ENCODE measurements at regions not wholly inside any gene's neighbourhood (a gene's known extent, or its start where the extent isn't known, plus 50 kb on each side); places are given as distances from the start of the nearest gene placed in this dataset.

DNA sequence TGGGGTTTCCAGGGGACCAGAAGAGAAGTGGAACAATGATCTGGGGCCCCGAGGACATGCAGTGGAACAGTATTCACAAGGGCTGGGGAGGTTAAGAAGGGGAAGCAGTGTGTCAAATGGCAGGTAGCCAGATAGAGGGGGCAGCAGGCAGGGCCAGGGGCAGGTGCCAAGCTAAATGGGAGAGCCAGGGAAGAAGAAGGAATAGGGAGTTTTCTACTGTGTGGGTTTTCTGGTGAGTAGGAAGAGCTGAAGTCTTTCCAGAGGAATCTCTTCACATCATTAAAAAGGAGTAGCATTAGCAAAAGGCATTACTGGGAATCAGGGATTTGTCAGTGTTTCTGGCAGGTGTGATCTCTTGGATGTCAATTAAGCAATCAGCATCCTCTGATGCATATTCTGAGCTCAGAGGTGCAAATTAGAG is 55.8 kb downstream of the IRAG1 start:
- Histone ChIP-seq H3K27ac (ENCODE audit: low read length) (no peak overlapping the region), H3K4me1 (ENCODE audit: control insufficient read depth, insufficient read depth, low read length) (no peaks in the 10 kb centered on the region), H3K27me3 (ENCODE audit: control insufficient read depth, insufficient read depth, low read length) (no peaks in the 10 kb centered on the region), H3K4me3 (ENCODE audit: low read depth in 2 of 2, low read length in 2 of 2) (no peak overlapping the region), H3K36me3 (ENCODE audit: control insufficient read depth, insufficient read depth, low read length) (no peaks in the 10 kb centered on the region), H3K9me3 (ENCODE audit: control insufficient read depth, insufficient read depth, low read depth, low read length) (no peaks in the 10 kb centered on the region)
- ATAC-seq (no peak), DNase-seq (ENCODE audit: low read depth, low spot score) (no peak)
- intact Hi-C loops (cut with micrococcal nuclease; ENCODE audit: unreplicated experiment), result no loop called here
- ChIA-PET CTCF (no interaction called here), POLR2A (no interaction called here)
- in situ Hi-C loops (cut with HindIII; ENCODE audit: low pct_unique_long_range_greater_than_20kb, low sequenced_read_pairs), result no loop called here
- BruUV-seq (replicated peaks), result no TSS peak
- TF ChIP-seq SIN3A (IDR thresholded peaks at IDR 0.05; ENCODE audit: borderline replicate concordance, insufficient read depth, low read depth, low read length) (no peak), POLR2AphosphoS5 (IDR thresholded peaks at IDR 0.05; ENCODE audit: low read depth, low read length) (no peak), CTCF (IDR thresholded peaks at IDR 0.05) (no peak), TCF7L2 (IDR thresholded peaks at IDR 0.05; ENCODE audit: low read depth, low read length) (no peak)
- TF ChIP-seq, protein P1, sequence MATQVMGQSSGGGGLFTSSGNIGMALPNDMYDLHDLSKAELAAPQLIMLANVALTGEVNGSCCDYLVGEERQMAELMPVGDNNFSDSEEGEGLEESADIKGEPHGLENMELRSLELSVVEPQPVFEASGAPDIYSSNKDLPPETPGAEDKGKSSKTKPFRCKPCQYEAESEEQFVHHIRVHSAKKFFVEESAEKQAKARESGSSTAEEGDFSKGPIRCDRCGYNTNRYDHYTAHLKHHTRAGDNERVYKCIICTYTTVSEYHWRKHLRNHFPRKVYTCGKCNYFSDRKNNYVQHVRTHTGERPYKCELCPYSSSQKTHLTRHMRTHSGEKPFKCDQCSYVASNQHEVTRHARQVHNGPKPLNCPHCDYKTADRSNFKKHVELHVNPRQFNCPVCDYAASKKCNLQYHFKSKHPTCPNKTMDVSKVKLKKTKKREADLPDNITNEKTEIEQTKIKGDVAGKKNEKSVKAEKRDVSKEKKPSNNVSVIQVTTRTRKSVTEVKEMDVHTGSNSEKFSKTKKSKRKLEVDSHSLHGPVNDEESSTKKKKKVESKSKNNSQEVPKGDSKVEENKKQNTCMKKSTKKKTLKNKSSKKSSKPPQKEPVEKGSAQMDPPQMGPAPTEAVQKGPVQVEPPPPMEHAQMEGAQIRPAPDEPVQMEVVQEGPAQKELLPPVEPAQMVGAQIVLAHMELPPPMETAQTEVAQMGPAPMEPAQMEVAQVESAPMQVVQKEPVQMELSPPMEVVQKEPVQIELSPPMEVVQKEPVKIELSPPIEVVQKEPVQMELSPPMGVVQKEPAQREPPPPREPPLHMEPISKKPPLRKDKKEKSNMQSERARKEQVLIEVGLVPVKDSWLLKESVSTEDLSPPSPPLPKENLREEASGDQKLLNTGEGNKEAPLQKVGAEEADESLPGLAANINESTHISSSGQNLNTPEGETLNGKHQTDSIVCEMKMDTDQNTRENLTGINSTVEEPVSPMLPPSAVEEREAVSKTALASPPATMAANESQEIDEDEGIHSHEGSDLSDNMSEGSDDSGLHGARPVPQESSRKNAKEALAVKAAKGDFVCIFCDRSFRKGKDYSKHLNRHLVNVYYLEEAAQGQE (IDR thresholded peaks at IDR 0.05; ENCODE audit: insufficient read depth in 1 of 2, low read depth in 2 of 2, low read length in 1 of 2), result no peak

DNA sequence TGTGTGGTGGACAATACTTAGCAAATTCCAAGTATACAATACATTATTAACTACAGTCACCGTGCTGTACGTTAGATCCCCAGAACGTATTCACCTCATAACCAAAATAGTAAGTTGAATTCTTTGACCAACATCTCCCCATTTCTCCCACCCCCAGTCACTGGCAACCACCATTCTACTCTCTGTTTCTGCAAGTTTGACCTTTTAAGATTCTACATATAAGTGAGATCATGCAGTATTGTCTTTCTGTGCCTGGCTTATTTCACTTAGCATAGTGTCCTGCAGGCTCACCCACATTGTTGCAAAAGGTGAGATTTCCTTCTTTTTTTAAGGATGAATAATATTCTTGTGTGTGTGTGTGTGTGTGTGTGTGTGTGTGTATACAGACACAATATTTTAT is 59.1 kb downstream of the IRAG1 start:
- Histone ChIP-seq H3K36me3 (ENCODE audit: control insufficient read depth, insufficient read depth, low read length) (no peaks in the 10 kb centered on the region), H3K9me3 (ENCODE audit: control insufficient read depth, insufficient read depth, low read depth, low read length) (no peaks in the 10 kb centered on the region), H3K4me1 (ENCODE audit: control insufficient read depth, insufficient read depth, low read length) (no peaks in the 10 kb centered on the region), H3K4me3 (ENCODE audit: low read depth in 2 of 2, low read length in 2 of 2) (no peak overlapping the region), H3K27ac (ENCODE audit: low read length) (no peak overlapping the region), H3K27me3 (ENCODE audit: control insufficient read depth, insufficient read depth, low read length) (no peaks in the 10 kb centered on the region)
- POLR2A ChIA-PET, result no interaction called here
- no peak for ATAC-seq
- DNase-seq (ENCODE audit: low read depth, low spot score), result no peak
- in situ Hi-C loops (cut with HindIII; ENCODE audit: low pct_unique_long_range_greater_than_20kb, low sequenced_read_pairs), result no loop called here
- TF ChIP-seq TCF7L2 (IDR thresholded peaks at IDR 0.05; ENCODE audit: low read depth, low read length), result no peak
- no peak for TF ChIP-seq POLR2AphosphoS5 (IDR thresholded peaks at IDR 0.05; ENCODE audit: low read depth, low read length)
- TF ChIP-seq, protein P1 (IDR thresholded peaks at IDR 0.05; ENCODE audit: insufficient read depth in 1 of 2, low read depth in 2 of 2, low read length in 1 of 2), result no peak
- TF ChIP-seq CTCF (IDR thresholded peaks at IDR 0.05), result no peak
- no peak for TF ChIP-seq SIN3A (IDR thresholded peaks at IDR 0.05; ENCODE audit: borderline replicate concordance, insufficient read depth, low read depth, low read length)
- CTCF ChIA-PET, result interaction anchor here (0.5 kb wide), 1 partner anchor 13 kb away, joined by 7 read pairs; no protein-coding TSS in a partner anchor
- no TSS peak for BruUV-seq (replicated peaks)
- intact Hi-C loops (cut with micrococcal nuclease; ENCODE audit: unreplicated experiment), result no loop called here

All from Panc1 (cell line).